Epithelial cell of esophagus (primary cell): ENCODE measurements at regions not wholly inside any gene's neighbourhood (a gene's known extent, or its start where the extent isn't known, plus 50 kb on each side); places are given as distances from the start of the nearest gene placed in this dataset.

Source experiments
- DNase-seq: peaks from one replicate; pipeline ENCODE4 v3.0.0; 2010; ENCODE audit warnings: low read depth
- H3K4me3 ChIP-seq: 2 replicates; pipeline ENCODE4 v1.5.1; 2011; ENCODE audit warnings: mild to moderate bottlenecking, low read length, control low read depth
- TF ChIP-seq, protein P1 (sequence below): IDR thresholded peaks from 2 replicates; pipeline ENCODE4 v1.5.1; 2011; ENCODE audit warnings: low read depth, mild to moderate bottlenecking, low read length, control low read depth, inconsistent platforms; ENCODE audit not compliant: insufficient read depth; ENCODE audit errors: missing control alignments

DNA sequence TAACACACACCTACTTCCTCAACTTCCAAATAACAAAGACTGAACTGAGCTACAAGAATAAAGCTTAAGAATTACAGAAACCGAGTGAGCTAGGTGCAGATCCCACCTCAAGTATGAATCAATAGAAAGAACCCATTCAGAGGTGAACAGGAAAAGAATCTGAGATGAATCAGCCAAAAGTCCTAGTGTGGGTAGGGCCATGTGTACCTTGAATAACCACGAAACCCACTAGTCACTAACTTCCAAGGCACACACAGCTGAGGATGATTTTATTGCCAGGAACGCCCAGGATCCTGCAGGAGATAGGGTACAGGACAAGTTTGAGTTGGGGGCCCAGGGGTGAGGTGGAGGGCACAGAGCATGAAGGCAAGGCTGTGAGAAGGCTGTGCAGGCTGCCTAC lies 99.7 kb upstream of the REG3A start:
- TF ChIP-seq, protein P1, sequence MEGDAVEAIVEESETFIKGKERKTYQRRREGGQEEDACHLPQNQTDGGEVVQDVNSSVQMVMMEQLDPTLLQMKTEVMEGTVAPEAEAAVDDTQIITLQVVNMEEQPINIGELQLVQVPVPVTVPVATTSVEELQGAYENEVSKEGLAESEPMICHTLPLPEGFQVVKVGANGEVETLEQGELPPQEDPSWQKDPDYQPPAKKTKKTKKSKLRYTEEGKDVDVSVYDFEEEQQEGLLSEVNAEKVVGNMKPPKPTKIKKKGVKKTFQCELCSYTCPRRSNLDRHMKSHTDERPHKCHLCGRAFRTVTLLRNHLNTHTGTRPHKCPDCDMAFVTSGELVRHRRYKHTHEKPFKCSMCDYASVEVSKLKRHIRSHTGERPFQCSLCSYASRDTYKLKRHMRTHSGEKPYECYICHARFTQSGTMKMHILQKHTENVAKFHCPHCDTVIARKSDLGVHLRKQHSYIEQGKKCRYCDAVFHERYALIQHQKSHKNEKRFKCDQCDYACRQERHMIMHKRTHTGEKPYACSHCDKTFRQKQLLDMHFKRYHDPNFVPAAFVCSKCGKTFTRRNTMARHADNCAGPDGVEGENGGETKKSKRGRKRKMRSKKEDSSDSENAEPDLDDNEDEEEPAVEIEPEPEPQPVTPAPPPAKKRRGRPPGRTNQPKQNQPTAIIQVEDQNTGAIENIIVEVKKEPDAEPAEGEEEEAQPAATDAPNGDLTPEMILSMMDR = no peak
- no peak for DNase-seq
- H3K4me3 ChIP-seq = no peak overlapping the region

DNA sequence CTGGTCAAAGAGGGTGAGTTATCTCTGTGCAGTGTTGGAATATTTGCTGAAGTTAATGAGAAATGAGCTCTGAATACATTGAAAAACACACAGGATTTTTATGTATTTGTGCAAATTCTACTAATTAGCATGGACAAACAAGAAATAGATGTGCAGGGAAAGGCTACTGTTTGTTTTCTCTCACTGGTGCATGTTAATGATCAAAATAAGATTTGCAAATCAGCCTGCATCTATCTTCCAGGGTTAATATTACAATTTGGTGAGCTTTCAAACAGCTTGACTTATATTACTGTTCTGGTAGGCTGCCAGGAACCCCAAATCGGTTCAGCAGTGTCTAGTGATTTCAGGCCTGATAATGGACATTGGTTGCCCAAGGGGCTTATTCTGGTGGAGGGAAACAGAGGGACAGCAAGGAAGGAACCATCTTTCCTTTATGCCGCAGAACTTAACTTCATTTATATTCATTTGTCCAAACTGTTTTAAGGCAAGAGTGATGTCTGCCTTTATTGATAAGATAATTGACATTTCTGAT lies 93.8 kb upstream of the REG3A start:
- no peak for DNase-seq
- H3K4me3 ChIP-seq = no peak overlapping the region
- TF ChIP-seq, protein P1 = no peak

DNA sequence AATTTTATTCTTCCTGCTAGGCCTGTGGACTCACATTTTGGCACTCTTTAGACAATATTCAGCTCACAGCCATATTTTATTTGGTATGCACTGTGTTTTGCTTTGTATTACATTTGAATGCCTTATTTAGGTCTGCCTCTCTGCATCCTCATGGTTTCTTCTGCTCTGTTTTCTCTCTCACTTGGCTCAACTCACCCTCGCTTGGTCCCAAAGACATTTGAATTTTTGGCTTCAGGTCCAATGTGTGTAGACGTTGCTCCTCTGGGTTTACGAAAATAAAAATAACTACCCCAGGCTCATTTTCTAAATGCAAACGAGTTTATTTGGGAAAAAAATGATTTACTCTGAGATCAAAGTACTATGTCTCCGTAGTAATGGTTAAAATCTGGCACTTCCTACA lies 91.1 kb upstream of the REG3A start:
- TF ChIP-seq, protein P1 = no peak
- DNase-seq = no peak
- no peak overlapping the region for H3K4me3 ChIP-seq

DNA sequence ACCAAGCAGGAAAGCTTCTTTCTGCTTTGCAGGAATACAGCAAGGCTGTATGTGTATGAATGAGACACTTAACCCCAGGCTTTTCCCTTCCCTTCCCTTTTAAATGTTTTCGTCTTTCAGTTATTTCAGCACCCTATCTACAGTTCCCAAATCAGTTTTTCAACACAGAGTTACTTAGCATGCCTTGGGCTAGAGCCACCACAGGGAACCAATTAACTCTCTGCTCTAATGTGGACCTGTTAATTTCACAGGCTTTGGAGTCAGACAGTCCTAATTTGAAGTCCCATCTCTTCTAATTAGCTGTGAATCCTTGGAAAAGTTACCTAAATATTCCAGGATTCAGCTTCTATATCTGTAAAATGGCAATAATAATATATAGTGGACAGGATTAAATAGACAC lies 89.2 kb upstream of the REG3A start:
- no peak overlapping the region for H3K4me3 ChIP-seq
- DNase-seq = no peak
- TF ChIP-seq, protein P1 = no peak

DNA sequence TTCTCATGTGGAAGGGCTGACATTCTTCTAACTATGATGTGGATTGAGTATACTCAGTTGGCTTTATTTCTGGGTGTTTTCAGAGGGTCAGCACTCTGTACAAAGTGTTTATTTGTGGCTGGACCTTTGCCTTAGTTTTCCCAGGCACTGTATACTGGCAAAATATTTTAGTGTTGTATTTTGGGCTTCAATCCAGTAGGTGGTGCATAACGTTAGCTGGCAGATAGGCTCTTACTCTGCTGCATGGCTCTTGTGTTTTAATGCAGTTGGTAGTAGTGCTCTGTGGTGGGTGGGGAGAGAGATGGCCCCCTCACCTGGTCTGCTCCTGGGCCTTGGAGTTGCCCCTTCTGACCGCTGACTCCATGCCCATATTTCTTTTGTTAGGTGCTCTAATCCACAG lies 75.6 kb upstream of the REG3A start:
- TF ChIP-seq, protein P1 = no peak
- no peak overlapping the region for H3K4me3 ChIP-seq
- no peak for DNase-seq

DNA sequence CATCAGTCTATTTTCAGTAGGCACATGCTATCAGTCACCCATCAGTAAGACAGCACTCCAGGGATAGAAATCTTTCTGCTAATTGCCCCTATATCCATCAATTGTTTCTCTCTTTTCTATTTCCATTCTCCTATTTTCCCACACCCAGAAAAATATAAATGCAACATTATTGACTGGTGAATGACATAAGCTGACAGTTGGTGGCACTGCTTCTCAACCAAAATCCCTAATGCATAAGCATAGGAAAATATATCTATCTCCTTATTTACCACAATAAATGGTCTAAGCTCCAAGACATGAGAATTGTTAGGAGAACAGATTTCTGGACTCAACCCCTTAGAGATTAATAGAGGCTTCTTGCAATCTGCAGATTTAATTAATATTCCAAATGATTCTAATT lies 64.0 kb upstream of the REG3A start:
- no peak overlapping the region for H3K4me3 ChIP-seq
- DNase-seq = no peak
- TF ChIP-seq, protein P1 = no peak

DNA sequence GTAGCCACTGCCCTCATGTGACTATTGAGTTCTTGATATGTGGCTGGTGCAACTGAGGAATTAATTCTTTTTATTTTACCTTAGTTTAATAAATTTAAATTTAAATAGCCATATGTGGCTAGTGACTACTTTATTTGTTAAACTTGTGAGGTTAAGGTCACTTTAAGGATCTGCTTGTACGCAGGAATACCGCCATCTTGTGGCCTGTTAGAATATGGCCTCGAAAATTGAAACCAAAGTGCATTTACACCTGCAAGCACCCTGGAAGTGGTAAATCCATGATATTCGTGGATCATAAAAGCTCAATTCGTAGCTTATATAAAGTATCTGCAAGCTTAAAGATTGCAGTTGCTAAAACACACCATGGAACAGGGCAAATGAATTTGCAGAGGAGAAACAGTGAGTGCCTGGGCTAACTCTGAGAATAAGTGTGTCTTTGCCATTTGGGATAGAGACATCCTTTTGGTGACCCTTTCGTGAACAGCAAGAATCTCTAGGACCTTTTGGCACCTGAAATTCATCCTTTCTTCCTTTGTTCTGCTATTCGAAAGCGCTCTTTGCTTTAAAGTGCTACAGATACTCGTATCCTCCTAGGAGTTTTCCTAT lies 59.9 kb upstream of the REG3A start:
- H3K4me3 ChIP-seq = no peak overlapping the region
- TF ChIP-seq, protein P1 = peak; percentile 70
- DNase-seq = peak; percentile 64
